HepG2 (cell line): ENCODE measurements at regions not wholly inside any gene's neighbourhood (a gene's known extent, or its start where the extent isn't known, plus 50 kb on each side); places are given as distances from the start of the nearest gene placed in this dataset.

Experiments
- ATAC-seq: fragments of 200-7000 bp; cut with Tn5 transposase; 3 replicates; pipeline ENCODE4 v1.9.1; 2020; ENCODE audit warnings: mild to moderate bottlenecking, moderate library complexity
- BruUV-seq: library from RNA; stranded (reverse); fragments of 400-500 nt; replicated peaks from 2 replicates; lab custom pipeline; 2021; lab: Mats Ljungman, UMichigan
- CTCF ChIA-PET: fragments of 300-600 bp; formaldehyde crosslinking; extraction: SDS; loops from one replicate; lab custom pipeline; 2021; ENCODE audit warnings: low total read pairs, inconsistent platforms, low intra/inter-chr PET ratio; lab: Yijun Ruan, JAX
- POLR2A ChIA-PET: fragments of 350-600 bp; sonication (Branson Sonifier 250); formaldehyde crosslinking; loops from one replicate; lab custom pipeline; 2020; ENCODE audit warnings: antibody characterized with exemption, inconsistent platforms; lab: Yijun Ruan, JAX
- DNase-seq: peaks from one replicate; pipeline ENCODE4 v3.0.0-alpha.2; 2015; ENCODE audit warnings: low spot score
- FAIRE-seq: peaks from 3 replicates; lab custom pipeline; 2011; peaks lifted over from hg19 to GRCh38; lab: Jason Lieb, UNC
- H2AFZ ChIP-seq: one replicate; pipeline ENCODE4 v1.6.1; 2011; ENCODE audit warnings: low read length, inconsistent platforms
- H3K27ac ChIP-seq: fragments of 300-600 bp; 3 replicates; pipeline ENCODE4 v1.8.0; 2011; ENCODE audit warnings: mixed run types, mild to moderate bottlenecking, mixed read lengths, low read length, inconsistent platforms; ENCODE audit not compliant: insufficient read depth; ENCODE audit errors: extremely low read length
- H3K27me3 ChIP-seq, 2 experiments: fragments of 200-600 bp in 1 of 2; 2 replicates in 1 of 2; 3 replicates in 1 of 2; pipeline versions ENCODE4 v1.6.0 to v1.8.0; 2011; ENCODE audit warnings: low read length in 2 of 2, mild to moderate bottlenecking in 2 of 2, moderate library complexity in 2 of 2, inconsistent platforms in 1 of 2; ENCODE audit not compliant: insufficient read depth in 2 of 2, control insufficient read depth in 1 of 2
- H3K36me3 ChIP-seq, 2 experiments: fragments of 200-600 bp in 1 of 2; replicated peaks in 1 of 2; 2 replicates in 1 of 2; 3 replicates in 1 of 2; pipeline versions ENCODE4 v1.5.1 to v1.8.0; 2011; ENCODE audit warnings: low read length in 2 of 2, inconsistent platforms in 1 of 2; ENCODE audit not compliant: insufficient read depth in 2 of 2, control insufficient read depth in 1 of 2
- H3K4me1 ChIP-seq: 2 replicates; pipeline ENCODE4 v1.5.1; 2012; ENCODE audit warnings: low read length, inconsistent platforms; ENCODE audit not compliant: insufficient read depth
- H3K4me2 ChIP-seq: 2 replicates; pipeline ENCODE4 v1.6.0; 2011; ENCODE audit warnings: low read depth, low read length, inconsistent platforms
- H3K4me3 ChIP-seq, 3 experiments: fragments of 200-600 bp in 1 of 3; sonication (generic), shearing (Covaris generic) in 1 of 3; replicated peaks in 1 of 3; 2 replicates each; pipeline ENCODE4 v1.5.1; 2011 to 2016; ENCODE audit warnings: low read length in 3 of 3, inconsistent platforms in 2 of 3, low read depth in 2 of 3, mild to moderate bottlenecking in 2 of 3, control low read depth in 1 of 3, mixed read lengths in 1 of 3; ENCODE audit not compliant: insufficient read depth in 1 of 3
- H3K79me2 ChIP-seq: one replicate; pipeline ENCODE4 v1.6.1; 2011; ENCODE audit warnings: low read length, inconsistent platforms; ENCODE audit not compliant: insufficient read depth
- H3K9ac ChIP-seq: 2 replicates; pipeline ENCODE4 v1.6.0; 2011; ENCODE audit warnings: mild to moderate bottlenecking, low read depth, low read length, inconsistent platforms; ENCODE audit not compliant: insufficient read depth
- H3K9me3 ChIP-seq: 2 replicates; pipeline ENCODE4 v1.5.1; 2012; ENCODE audit warnings: mild to moderate bottlenecking, low read length
- H4K20me1 ChIP-seq: 2 replicates; pipeline ENCODE4 v1.6.0; 2011; ENCODE audit warnings: inconsistent platforms, mild to moderate bottlenecking, low read length, moderate library complexity; ENCODE audit not compliant: insufficient read depth
- ARID2 ChIP-seq: sonication (generic); formaldehyde crosslinking; IDR thresholded peaks from 2 replicates; pipeline ENCODE4 v1.8.1; 2022; ENCODE audit warnings: mild to moderate bottlenecking, missing genetic modification reagents, borderline replicate concordance
- ASH2L ChIP-seq: fragments of 300-600, 200-600 bp; sonication (generic); IDR thresholded peaks from 2 replicates; pipeline ENCODE4 v1.7.0; 2017; ENCODE audit warnings: low read depth, mild to moderate bottlenecking, moderate library complexity, mixed read lengths, low read length; ENCODE audit not compliant: insufficient read length
- BCL6 ChIP-seq: IDR thresholded peaks from 2 replicates; pipeline ENCODE4 v1.6.1; 2016; ENCODE audit warnings: missing genetic modification reagents, missing compliant biosample characterization
- FOSL2 ChIP-seq: sonication (generic); formaldehyde crosslinking; IDR thresholded peaks from 2 replicates; pipeline ENCODE4 v1.4.0; 2020; ENCODE audit warnings: missing genetic modification reagents
- FOXK1 ChIP-seq: sonication (generic); formaldehyde crosslinking; IDR thresholded peaks from 2 replicates; pipeline ENCODE4 v1.4.0; 2020; ENCODE audit warnings: low read depth, missing genetic modification reagents, borderline replicate concordance
- MAZ ChIP-seq, 2 experiments: sonication (generic) in 1 of 2; formaldehyde crosslinking in 1 of 2; IDR thresholded peaks; 2 replicates each; pipeline versions ENCODE4 v1.5.0 to v1.6.1; 2012 to 2020; ENCODE audit warnings: low read depth in 2 of 2, mild to moderate bottlenecking in 2 of 2, borderline replicate concordance in 1 of 2, improper control_type of control experiment in 1 of 2, low read length in 1 of 2, missing genetic modification reagents in 1 of 2, moderate library complexity in 1 of 2
- MIXL1 ChIP-seq: IDR thresholded peaks from 2 replicates; pipeline ENCODE4 v1.6.1; 2016
- MTA1 ChIP-seq: sonication (generic); formaldehyde crosslinking; IDR thresholded peaks from 2 replicates; pipeline ENCODE4 v1.4.0; 2020; ENCODE audit warnings: missing genetic modification reagents, mild to moderate bottlenecking, borderline replicate concordance
- RARA ChIP-seq: IDR thresholded peaks from 2 replicates; pipeline ENCODE4 v1.6.1; 2016; ENCODE audit warnings: missing genetic modification reagents, missing compliant biosample characterization
- REL ChIP-seq: sonication (generic); formaldehyde crosslinking; conservative IDR thresholded peaks from 2 replicates; pipeline ENCODE4 v1.8.0; 2022; ENCODE audit warnings: mild to moderate bottlenecking, missing genetic modification reagents, moderate library complexity
- REPIN1 ChIP-seq: sonication (generic); formaldehyde crosslinking; IDR thresholded peaks from 2 replicates; pipeline ENCODE4 v1.8.0; 2022; ENCODE audit warnings: missing genetic modification reagents, low read depth, mild to moderate bottlenecking, borderline replicate concordance
- SRSF9 ChIP-seq: fragments of 200-400 bp; formaldehyde crosslinking; IDR thresholded peaks from 2 replicates; pipeline ENCODE4 v1.6.1; 2018; ENCODE audit warnings: borderline replicate concordance, mild to moderate bottlenecking, low read depth, low read length; ENCODE audit not compliant: insufficient read depth, poor library complexity, severe bottlenecking
- ZFP90 ChIP-seq: sonication (generic); formaldehyde crosslinking; IDR thresholded peaks from 2 replicates; pipeline ENCODE4 v1.8.0; 2022; ENCODE audit warnings: missing genetic modification reagents, mild to moderate bottlenecking, inconsistent platforms, borderline replicate concordance
- ZNF33B ChIP-seq: sonication (generic); formaldehyde crosslinking; IDR thresholded peaks from 2 replicates; pipeline ENCODE4 v1.5.1; 2020; ENCODE audit warnings: mild to moderate bottlenecking, missing genetic modification reagents
- ZNF577 ChIP-seq: sonication (generic); formaldehyde crosslinking; IDR thresholded peaks from 2 replicates; pipeline ENCODE4 v1.4.0; 2020; ENCODE audit warnings: mild to moderate bottlenecking, low read depth, missing genetic modification reagents, borderline replicate concordance
- ZNF737 ChIP-seq: sonication (generic); formaldehyde crosslinking; IDR thresholded peaks from 2 replicates; pipeline ENCODE4 v1.5.0; 2020; ENCODE audit warnings: missing genetic modification reagents, mild to moderate bottlenecking, borderline replicate concordance
- ZZZ3 ChIP-seq: sonication (generic); formaldehyde crosslinking; IDR thresholded peaks from 2 replicates; pipeline ENCODE4 v1.4.0; 2020; ENCODE audit warnings: missing genetic modification reagents, mild to moderate bottlenecking, borderline replicate concordance
- WGBS: methylation state at CpG from one replicate; pipeline ENCODE4 v1.1.6; 2017; ENCODE audit warnings: low lambda C conversion rate; 5-methylcytosine and 5-hydroxymethylcytosine counted together
- in situ Hi-C: cut with HindIII; loops from 2 replicates; pipeline ENCODE4 v1.10.0; 2017; ENCODE audit warnings: low pct_unique_long_range_greater_than_20kb; ENCODE audit not compliant: extremely low pct_ligation_motif_present
- intact Hi-C: fragments of 100-400 bp; cut with micrococcal nuclease; formaldehyde crosslinking; loops from one replicate; pipeline ENCODE4 v1.10.0; 2022; ENCODE audit not compliant: unreplicated experiment
- TF ChIP-seq, protein P1 (sequence below): IDR thresholded peaks from 2 replicates; pipeline ENCODE4 v1.6.1; 2016

DNA sequence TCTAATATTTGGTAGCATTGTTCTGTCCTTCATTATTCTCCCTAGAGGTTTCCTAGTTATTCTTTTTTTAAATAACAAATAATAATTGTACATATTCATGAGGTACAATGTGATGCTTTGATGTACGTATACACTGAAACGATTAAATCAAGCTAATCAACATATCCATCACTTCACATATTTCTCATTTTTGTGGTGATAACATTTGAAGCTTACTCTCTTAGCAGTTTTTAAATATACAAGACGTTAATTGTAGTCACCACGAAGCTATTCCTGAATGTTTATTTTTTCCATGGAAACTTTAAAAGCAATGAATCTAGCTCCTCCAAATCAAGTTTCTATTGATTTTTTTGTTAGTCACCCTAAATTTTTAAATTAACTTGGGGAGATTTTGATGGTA is 81.1 kb upstream of the PRNP start:
- no TSS peak for BruUV-seq
- intact Hi-C loops: no loop called here
- no peaks in the 10 kb centered on the region for H4K20me1 ChIP-seq
- ATAC-seq: no peak
- POLR2A ChIA-PET: no interaction called here
- no peak for DNase-seq
- in situ Hi-C loops: loop anchor here (5.0 to 10.0 kb wide), 2 partner anchors 117 to 490 kb away; partner anchors contain the start of gene PRND
- H3K9me3 ChIP-seq: no peaks in the 10 kb centered on the region
- no peak overlapping the region for H3K4me2 ChIP-seq
- no peak overlapping the region for H3K9ac ChIP-seq
- WGBS: 15% methylated on average over 4 of the region's 4 CpGs
- no peak for FAIRE-seq
- H3K27me3 ChIP-seq: peaks cover 2 to 39% of the 10 kb centered on the region in 2 experiments
- no peak overlapping the region for H2AFZ ChIP-seq
- H3K27ac ChIP-seq: no peak overlapping the region
- no peaks in the 10 kb centered on the region for H3K79me2 ChIP-seq
- H3K4me1 ChIP-seq: no peaks in the 10 kb centered on the region
- no peaks in the 10 kb centered on the region for H3K36me3 ChIP-seq
- no peak overlapping the region for H3K4me3 ChIP-seq
- CTCF ChIA-PET: interaction anchor here (13.1 kb wide), 1 partner anchor 116 kb away, joined by 210 read pairs; the partner anchor contains the start of gene PRND
- TF ChIP-seq MIXL1 (CRISPR knock-in tag) (no peak), ZNF577 (CRISPR knock-in tag) (no peak), ZNF737 (no peak), MAZ (IDR thresholded peaks at IDR 0.05; ENCODE audit: borderline replicate concordance, low read depth, low read length) (no peak), MAZ (CRISPR knock-in tag; IDR thresholded peaks at IDR 0.05; ENCODE audit: low read depth) (no peak), ZFP90 (CRISPR knock-in tag) (no peak), MTA1 (CRISPR knock-in tag) (no peak), FOSL2 (CRISPR knock-in tag) (no peak), BCL6 (CRISPR knock-in tag) (no peak), REL (CRISPR knock-in tag) (no peak), REPIN1 (CRISPR knock-in tag) (no peak), ZZZ3 (CRISPR knock-in tag) (no peak), ARID2 (CRISPR knock-in tag) (no peak), FOXK1 (CRISPR knock-in tag) (no peak), ASH2L (no peak), SRSF9 (no peak), ZNF33B (CRISPR knock-in tag) (no peak), RARA (no peak)
- TF ChIP-seq, protein P1, sequence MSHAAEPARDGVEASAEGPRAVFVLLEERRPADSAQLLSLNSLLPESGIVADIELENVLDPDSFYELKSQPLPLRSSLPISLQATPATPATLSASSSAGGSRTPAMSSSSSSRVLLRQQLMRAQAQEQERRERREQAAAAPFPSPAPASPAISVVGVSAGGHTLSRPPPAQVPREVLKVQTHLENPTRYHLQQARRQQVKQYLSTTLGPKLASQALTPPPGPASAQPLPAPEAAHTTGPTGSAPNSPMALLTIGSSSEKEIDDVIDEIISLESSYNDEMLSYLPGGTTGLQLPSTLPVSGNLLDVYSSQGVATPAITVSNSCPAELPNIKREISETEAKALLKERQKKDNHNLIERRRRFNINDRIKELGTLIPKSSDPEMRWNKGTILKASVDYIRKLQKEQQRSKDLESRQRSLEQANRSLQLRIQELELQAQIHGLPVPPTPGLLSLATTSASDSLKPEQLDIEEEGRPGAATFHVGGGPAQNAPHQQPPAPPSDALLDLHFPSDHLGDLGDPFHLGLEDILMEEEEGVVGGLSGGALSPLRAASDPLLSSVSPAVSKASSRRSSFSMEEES: no peak
